Esophagus muscularis mucosa (tissue), 4 donors: ENCODE measurements at regions not wholly inside any gene's neighbourhood (a gene's known extent, or its start where the extent isn't known, plus 50 kb on each side); places are given as distances from the start of the nearest gene placed in this dataset.

ENCODE experiments used
- DNase-seq: peaks from one replicate; pipeline ENCODE4 v3.0.0-alpha.2; 2017; ENCODE audit errors: extremely low spot score
- H3K27ac ChIP-seq, 4 donors: fragments of 200-600 bp; sonication (generic); replicated peaks in 1 of 4; 1 replicate in 3 of 4; 2 replicates in 1 of 4; pipeline ENCODE4 v1.5.1; 2016 to 2019; ENCODE audit warnings: mild to moderate bottlenecking in 1 of 4
- H3K27me3 ChIP-seq, 4 donors: fragments of 200-600 bp; sonication (generic); one replicate each; pipeline versions ENCODE4 v1.5.1 to v1.6.0; 2016 to 2019
- H3K36me3 ChIP-seq, 4 donors: fragments of 200-600 bp; sonication (generic); one replicate each; pipeline ENCODE4 v1.5.1; 2016 to 2019
- H3K4me1 ChIP-seq, 4 donors: fragments of 200-600 bp; sonication (generic); one replicate each; pipeline ENCODE4 v1.5.1; 2016 to 2019
- H3K4me3 ChIP-seq, 4 donors: fragments of 200-600 bp; sonication (generic); 1 replicate in 2 of 4; 2 replicates in 2 of 4; pipeline ENCODE4 v1.5.1; 2016 to 2019; ENCODE audit warnings: mild to moderate bottlenecking in 4 of 4, moderate library complexity in 1 of 4
- H3K9me3 ChIP-seq, 4 donors: fragments of 200-600 bp; sonication (generic); 1 replicate in 3 of 4; 2 replicates in 1 of 4; pipeline ENCODE4 v1.5.1; 2016 to 2019
- EP300 ChIP-seq: sonication (generic); formaldehyde crosslinking; IDR thresholded peaks from one replicate; pipeline ENCODE4 v1.6.1; 2017; ENCODE audit warnings: antibody characterized with exemption
- POLR2A ChIP-seq: fragments of 450-650 bp; IDR thresholded peaks from one replicate; pipeline ENCODE4 v1.6.1; 2017; ENCODE audit warnings: antibody characterized with exemption, moderate library complexity, mild to moderate bottlenecking, low read depth
- POLR2AphosphoS5 ChIP-seq, 2 donors: sonication (generic); formaldehyde crosslinking; IDR thresholded peaks; one replicate each; pipeline ENCODE4 v1.6.1; 2017; ENCODE audit warnings: antibody characterized with exemption in 2 of 2
- WGBS: methylation state at CpG from one replicate; pipeline ENCODE4 v1.1.5; 2018; 5-methylcytosine and 5-hydroxymethylcytosine counted together
- intact Hi-C: fragments of 100-400 bp; cut with DNase I; formaldehyde crosslinking; loops from one replicate; pipeline ENCODE4 v1.15.1; 2023
- TF ChIP-seq, protein P1 (sequence below), 3 experiments: fragments of 200-600 bp in 2 of 3; fragments of 450-650 bp in 1 of 3; sonication (generic) in 2 of 3; IDR thresholded peaks; one replicate each; pipeline ENCODE4 v1.5.1; 2017 to 2019; ENCODE audit warnings: antibody characterized with exemption in 3 of 3, mild to moderate bottlenecking in 2 of 3, moderate library complexity in 1 of 3

GRCh38 chr1:239635276-239635675, 248.9 kb downstream of the CHRM3 start:
- WGBS, result 43% methylated on average over 2 of the region's 2 CpGs
- Histone ChIP-seq H3K36me3 (no peaks in the 10 kb centered on the region), H3K9me3 (no peaks in the 10 kb centered on the region), H3K4me1 (peaks cover 0 to 25% (median 4%) of the 10 kb centered on the region in 4 donors), H3K27ac (no peak overlapping the region), H3K27me3 (no peaks in the 10 kb centered on the region), H3K4me3 (no peak overlapping the region)
- TF ChIP-seq POLR2AphosphoS5 (IDR thresholded peaks at IDR 0.05), result no peak
- TF ChIP-seq POLR2A, result no peak
- TF ChIP-seq, protein P1, sequence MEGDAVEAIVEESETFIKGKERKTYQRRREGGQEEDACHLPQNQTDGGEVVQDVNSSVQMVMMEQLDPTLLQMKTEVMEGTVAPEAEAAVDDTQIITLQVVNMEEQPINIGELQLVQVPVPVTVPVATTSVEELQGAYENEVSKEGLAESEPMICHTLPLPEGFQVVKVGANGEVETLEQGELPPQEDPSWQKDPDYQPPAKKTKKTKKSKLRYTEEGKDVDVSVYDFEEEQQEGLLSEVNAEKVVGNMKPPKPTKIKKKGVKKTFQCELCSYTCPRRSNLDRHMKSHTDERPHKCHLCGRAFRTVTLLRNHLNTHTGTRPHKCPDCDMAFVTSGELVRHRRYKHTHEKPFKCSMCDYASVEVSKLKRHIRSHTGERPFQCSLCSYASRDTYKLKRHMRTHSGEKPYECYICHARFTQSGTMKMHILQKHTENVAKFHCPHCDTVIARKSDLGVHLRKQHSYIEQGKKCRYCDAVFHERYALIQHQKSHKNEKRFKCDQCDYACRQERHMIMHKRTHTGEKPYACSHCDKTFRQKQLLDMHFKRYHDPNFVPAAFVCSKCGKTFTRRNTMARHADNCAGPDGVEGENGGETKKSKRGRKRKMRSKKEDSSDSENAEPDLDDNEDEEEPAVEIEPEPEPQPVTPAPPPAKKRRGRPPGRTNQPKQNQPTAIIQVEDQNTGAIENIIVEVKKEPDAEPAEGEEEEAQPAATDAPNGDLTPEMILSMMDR (IDR thresholded peaks at IDR 0.05), result no peak
- no peak for TF ChIP-seq EP300
- intact Hi-C loops, result no loop called here
- no peak for DNase-seq

DNA sequence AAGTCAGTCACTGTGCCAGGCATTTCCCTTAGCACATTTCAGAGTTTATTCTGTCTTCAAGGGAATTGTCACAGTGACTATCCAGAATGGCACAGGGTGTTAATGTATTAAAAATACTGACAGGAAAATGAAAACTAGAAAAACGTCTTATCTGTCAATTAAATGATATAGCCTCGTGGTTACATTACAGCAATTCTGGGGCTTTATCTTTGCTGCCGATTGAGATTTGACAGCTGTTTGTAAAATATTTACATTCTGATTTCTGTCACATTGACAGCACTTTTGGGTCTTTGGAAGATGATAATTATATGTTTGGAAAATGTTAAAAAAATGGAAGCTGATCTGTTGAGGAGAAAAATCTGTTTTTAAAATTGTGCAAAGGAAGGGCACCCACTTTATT, 250.0 kb downstream of the CHRM3 start:
- Histone ChIP-seq H3K36me3 (no peaks in the 10 kb centered on the region), H3K4me3 (no peak overlapping the region), H3K4me1 (peaks cover 0 to 19% (median 2%) of the 10 kb centered on the region in 4 donors), H3K9me3 (no peaks in the 10 kb centered on the region), H3K27ac (no peak overlapping the region), H3K27me3 (no peaks in the 10 kb centered on the region)
- whole genome bisulfite sequencing, result 16% methylated on average over 3 of the region's 3 CpGs
- TF ChIP-seq EP300 (no peak), POLR2AphosphoS5 (IDR thresholded peaks at IDR 0.05) (no peak), POLR2A (no peak)
- TF ChIP-seq, protein P1 (IDR thresholded peaks at IDR 0.05), result no peak
- no peak for DNase-seq
- intact Hi-C loops, result no loop called here

GRCh38 chr1:239644604-239645003, 258.2 kb downstream of the CHRM3 start:
- H3K27ac ChIP-seq, result no peak overlapping the region
- peaks cover 0 to 5% (median 0%) of the 10 kb centered on the region in 4 donors for H3K4me1 ChIP-seq
- H3K9me3 ChIP-seq, result peaks cover 0 to 3% (median 0%) of the 10 kb centered on the region in 4 donors
- 92% methylated on average over 3 of the region's 3 CpGs for WGBS
- H3K27me3 ChIP-seq, result no peaks in the 10 kb centered on the region
- TF ChIP-seq POLR2A (no peak), POLR2AphosphoS5 (IDR thresholded peaks at IDR 0.05) (no peak), EP300 (no peak)
- TF ChIP-seq, protein P1 (IDR thresholded peaks at IDR 0.05), result no peak
- peaks cover 0 to 5% (median 0%) of the 10 kb centered on the region in 4 donors for H3K36me3 ChIP-seq
- DNase-seq, result no peak
- intact Hi-C loops, result no loop called here
- no peak overlapping the region for H3K4me3 ChIP-seq

DNA sequence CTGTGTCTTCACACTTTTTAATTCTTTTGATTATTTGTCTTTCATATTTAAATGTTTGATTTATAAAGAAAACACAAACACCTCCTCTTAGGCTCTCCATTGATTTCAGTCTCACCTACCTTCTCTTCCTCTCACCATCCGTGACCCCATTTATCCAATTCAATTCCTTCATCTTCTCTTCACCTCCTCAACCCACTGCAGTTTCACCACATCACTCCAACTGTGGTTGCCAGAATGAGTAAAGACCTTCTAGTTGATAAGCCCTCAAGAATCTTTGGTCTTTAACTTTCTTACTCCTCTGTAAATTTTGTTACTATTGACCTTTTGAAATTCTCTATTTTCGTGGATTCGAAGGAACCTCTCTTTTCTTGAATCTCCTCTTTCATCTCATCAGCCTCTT, 260.7 kb downstream of the CHRM3 start:
- Histone ChIP-seq H3K9me3 (peaks cover 0 to 3% (median 0%) of the 10 kb centered on the region in 4 donors), H3K4me1 (peaks cover 0 to 5% (median 0%) of the 10 kb centered on the region in 4 donors), H3K27me3 (no peaks in the 10 kb centered on the region), H3K36me3 (peaks cover 0 to 5% (median 0%) of the 10 kb centered on the region in 4 donors), H3K27ac (no peak overlapping the region), H3K4me3 (no peak overlapping the region)
- 92% methylated on average over 3 of the region's 3 CpGs for WGBS
- TF ChIP-seq POLR2AphosphoS5 (IDR thresholded peaks at IDR 0.05) (no peak), EP300 (no peak), POLR2A (no peak)
- TF ChIP-seq, protein P1 (IDR thresholded peaks at IDR 0.05), result no peak
- DNase-seq, result no peak
- intact Hi-C loops, result no loop called here
